ENCODE measurements at regions not wholly inside any gene's neighbourhood (a gene's known extent, or its start where the extent isn't known, plus 50 kb on each side); places are given as distances from the start of the nearest gene placed in this dataset.

DNA sequence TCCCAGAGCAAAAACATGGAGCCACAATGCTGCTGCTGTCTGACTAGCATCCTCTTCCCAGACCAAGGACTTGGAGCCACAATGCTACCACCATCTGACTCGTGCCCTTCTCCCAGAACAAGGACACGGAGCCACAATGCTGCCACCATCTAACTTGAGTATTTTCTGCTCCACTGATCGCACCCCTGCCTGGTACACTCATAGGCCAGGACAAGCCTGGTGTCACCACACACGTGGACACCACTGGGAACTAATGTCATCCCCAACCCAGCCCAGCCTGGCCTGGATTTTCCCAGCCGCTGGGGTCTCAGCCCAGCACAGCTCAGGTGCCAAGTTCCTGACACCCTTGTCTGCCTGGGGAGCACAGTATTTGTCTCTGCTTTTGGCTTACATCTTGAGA is 52.7 kb upstream of the GRIP2 start:
- TF ChIP-seq, protein P1, sequence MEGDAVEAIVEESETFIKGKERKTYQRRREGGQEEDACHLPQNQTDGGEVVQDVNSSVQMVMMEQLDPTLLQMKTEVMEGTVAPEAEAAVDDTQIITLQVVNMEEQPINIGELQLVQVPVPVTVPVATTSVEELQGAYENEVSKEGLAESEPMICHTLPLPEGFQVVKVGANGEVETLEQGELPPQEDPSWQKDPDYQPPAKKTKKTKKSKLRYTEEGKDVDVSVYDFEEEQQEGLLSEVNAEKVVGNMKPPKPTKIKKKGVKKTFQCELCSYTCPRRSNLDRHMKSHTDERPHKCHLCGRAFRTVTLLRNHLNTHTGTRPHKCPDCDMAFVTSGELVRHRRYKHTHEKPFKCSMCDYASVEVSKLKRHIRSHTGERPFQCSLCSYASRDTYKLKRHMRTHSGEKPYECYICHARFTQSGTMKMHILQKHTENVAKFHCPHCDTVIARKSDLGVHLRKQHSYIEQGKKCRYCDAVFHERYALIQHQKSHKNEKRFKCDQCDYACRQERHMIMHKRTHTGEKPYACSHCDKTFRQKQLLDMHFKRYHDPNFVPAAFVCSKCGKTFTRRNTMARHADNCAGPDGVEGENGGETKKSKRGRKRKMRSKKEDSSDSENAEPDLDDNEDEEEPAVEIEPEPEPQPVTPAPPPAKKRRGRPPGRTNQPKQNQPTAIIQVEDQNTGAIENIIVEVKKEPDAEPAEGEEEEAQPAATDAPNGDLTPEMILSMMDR (conservative IDR thresholded peaks at IDR 0.05; ENCODE audit: low read depth in 2 of 2) = no peak
- TF ChIP-seq, protein P2, sequence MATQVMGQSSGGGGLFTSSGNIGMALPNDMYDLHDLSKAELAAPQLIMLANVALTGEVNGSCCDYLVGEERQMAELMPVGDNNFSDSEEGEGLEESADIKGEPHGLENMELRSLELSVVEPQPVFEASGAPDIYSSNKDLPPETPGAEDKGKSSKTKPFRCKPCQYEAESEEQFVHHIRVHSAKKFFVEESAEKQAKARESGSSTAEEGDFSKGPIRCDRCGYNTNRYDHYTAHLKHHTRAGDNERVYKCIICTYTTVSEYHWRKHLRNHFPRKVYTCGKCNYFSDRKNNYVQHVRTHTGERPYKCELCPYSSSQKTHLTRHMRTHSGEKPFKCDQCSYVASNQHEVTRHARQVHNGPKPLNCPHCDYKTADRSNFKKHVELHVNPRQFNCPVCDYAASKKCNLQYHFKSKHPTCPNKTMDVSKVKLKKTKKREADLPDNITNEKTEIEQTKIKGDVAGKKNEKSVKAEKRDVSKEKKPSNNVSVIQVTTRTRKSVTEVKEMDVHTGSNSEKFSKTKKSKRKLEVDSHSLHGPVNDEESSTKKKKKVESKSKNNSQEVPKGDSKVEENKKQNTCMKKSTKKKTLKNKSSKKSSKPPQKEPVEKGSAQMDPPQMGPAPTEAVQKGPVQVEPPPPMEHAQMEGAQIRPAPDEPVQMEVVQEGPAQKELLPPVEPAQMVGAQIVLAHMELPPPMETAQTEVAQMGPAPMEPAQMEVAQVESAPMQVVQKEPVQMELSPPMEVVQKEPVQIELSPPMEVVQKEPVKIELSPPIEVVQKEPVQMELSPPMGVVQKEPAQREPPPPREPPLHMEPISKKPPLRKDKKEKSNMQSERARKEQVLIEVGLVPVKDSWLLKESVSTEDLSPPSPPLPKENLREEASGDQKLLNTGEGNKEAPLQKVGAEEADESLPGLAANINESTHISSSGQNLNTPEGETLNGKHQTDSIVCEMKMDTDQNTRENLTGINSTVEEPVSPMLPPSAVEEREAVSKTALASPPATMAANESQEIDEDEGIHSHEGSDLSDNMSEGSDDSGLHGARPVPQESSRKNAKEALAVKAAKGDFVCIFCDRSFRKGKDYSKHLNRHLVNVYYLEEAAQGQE (IDR thresholded peaks at IDR 0.05; ENCODE audit: unreplicated experiment) = no peak
- TF ChIP-seq EZH2phosphoT487 (IDR thresholded peaks at IDR 0.05; ENCODE audit: unreplicated experiment) (no peak), EZH2 (IDR thresholded peaks at IDR 0.05; ENCODE audit: low read depth, unreplicated experiment) (no peak), CREB1 (CRISPR knock-in tag; IDR thresholded peaks at IDR 0.05; ENCODE audit: low read depth) (no peak), ZNF114 (CRISPR knock-in tag; IDR thresholded peaks at IDR 0.05) (no peak), NANOG (IDR thresholded peaks at IDR 0.05; ENCODE audit: borderline replicate concordance) (no peak), POLR2AphosphoS5 (IDR thresholded peaks at IDR 0.05; ENCODE audit: low read depth) (no peak), STAT1 (IDR thresholded peaks at IDR 0.05; ENCODE audit: unreplicated experiment) (no peak), JUNB (IDR thresholded peaks at IDR 0.05; ENCODE audit: unreplicated experiment) (no peak), ZNF331 (CRISPR knock-in tag; IDR thresholded peaks at IDR 0.05; ENCODE audit: low read depth) (no peak)
- TF ChIP-seq, protein P3, sequence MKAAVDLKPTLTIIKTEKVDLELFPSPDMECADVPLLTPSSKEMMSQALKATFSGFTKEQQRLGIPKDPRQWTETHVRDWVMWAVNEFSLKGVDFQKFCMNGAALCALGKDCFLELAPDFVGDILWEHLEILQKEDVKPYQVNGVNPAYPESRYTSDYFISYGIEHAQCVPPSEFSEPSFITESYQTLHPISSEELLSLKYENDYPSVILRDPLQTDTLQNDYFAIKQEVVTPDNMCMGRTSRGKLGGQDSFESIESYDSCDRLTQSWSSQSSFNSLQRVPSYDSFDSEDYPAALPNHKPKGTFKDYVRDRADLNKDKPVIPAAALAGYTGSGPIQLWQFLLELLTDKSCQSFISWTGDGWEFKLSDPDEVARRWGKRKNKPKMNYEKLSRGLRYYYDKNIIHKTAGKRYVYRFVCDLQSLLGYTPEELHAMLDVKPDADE (IDR thresholded peaks at IDR 0.05) = no peak
